Stimulated activated CD4-positive, alpha-beta T cell treated with anti-CD3 and anti-CD28 coated beads, TNF-alpha, amount 100 ng/mL, for 1 hour (primary cell): ENCODE measurements at regions not wholly inside any gene's neighbourhood (a gene's known extent, or its start where the extent isn't known, plus 50 kb on each side); places are given as distances from the start of the nearest gene placed in this dataset.

Source experiments
- DNase-seq, 3 donors: peaks; one replicate each; pipeline ENCODE4 v3.0.0-alpha.2; 2020; ENCODE audit warnings: low read depth in 3 of 3, low spot score in 1 of 3

DNA sequence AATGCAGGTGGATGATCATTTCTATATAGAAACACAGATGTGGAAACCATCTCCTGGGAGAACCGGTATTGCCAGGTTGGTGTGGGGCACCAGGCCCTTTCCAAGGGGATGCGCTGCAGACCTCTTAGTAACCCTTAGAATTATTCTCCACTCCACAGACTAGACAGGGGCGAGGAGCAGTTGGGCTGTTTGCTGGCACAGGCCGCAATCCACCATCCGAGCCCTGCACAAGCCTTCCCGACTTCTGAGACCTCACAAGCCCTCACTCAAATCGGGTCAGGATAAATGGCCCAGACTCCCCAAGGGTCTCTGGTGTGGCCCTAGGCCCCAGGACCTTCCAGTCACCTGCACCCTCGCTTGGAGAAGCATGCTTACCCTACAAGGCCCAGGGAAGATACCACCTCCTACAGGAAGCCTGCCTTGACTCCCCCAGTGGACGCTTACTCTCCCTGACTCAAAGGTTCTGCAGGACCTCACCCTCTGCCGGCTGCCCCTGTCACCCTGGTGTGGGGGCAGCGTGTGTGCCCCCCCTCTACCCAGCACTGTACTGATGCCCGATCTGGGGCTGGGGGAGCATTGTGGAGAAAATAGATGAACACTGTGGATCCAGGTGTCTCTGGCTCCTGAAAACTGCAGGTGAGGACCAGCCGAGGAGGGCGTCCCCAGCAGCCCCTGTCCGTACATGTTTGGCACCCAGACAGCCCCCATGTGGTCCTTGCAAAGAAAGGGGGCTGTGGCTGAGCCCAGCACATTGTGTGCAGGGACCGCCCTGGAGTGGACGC is 49.8 kb upstream of the ACSF3 start:
- DNase-seq, result no peak
